Mesodermal cell (in vitro differentiated cells): ENCODE measurements at regions not wholly inside any gene's neighbourhood (a gene's known extent, or its start where the extent isn't known, plus 50 kb on each side); places are given as distances from the start of the nearest gene placed in this dataset.
"Not testable (repeated sequence)": the region's sequence is repeated elsewhere in the genome, so short reads cannot be mapped to it uniquely, and the experiment has no call there.

Experiments used
- H3K27ac ChIP-seq: 2 replicates; pipeline ENCODE4 v1.7.0; 2013; ENCODE audit warnings: mild to moderate bottlenecking, low read depth, low read length, moderate library complexity; ENCODE audit not compliant: severe bottlenecking
- H3K36me3 ChIP-seq: 2 replicates; pipeline ENCODE4 v1.7.1; 2013; ENCODE audit warnings: mild to moderate bottlenecking, low read length, moderate library complexity; ENCODE audit not compliant: control insufficient read depth, insufficient read depth
- H3K4me1 ChIP-seq: one replicate; pipeline ENCODE4 v1.7.1; 2013; ENCODE audit warnings: mild to moderate bottlenecking, low read length; ENCODE audit not compliant: insufficient read depth, control insufficient read depth, poor library complexity, severe bottlenecking
- H3K4me3 ChIP-seq: 2 replicates; pipeline ENCODE4 v1.7.0; 2013; ENCODE audit warnings: low read length, control low read depth, mild to moderate bottlenecking; ENCODE audit not compliant: insufficient read depth, poor library complexity, severe bottlenecking; ENCODE audit errors: extremely low read depth
- H3K9me3 ChIP-seq: 2 replicates; pipeline ENCODE4 v1.7.1; 2013; ENCODE audit warnings: mild to moderate bottlenecking, low read length, moderate library complexity; ENCODE audit not compliant: control insufficient read depth
- WGBS, 2 experiments: methylation state at CpG; one replicate each; pipeline ENCODE4 v1.1.5; 2013; ENCODE audit warnings: missing lambda C conversion rate in 2 of 2; ENCODE audit not compliant: insufficient coverage in 2 of 2; 5-methylcytosine and 5-hydroxymethylcytosine counted together

DNA sequence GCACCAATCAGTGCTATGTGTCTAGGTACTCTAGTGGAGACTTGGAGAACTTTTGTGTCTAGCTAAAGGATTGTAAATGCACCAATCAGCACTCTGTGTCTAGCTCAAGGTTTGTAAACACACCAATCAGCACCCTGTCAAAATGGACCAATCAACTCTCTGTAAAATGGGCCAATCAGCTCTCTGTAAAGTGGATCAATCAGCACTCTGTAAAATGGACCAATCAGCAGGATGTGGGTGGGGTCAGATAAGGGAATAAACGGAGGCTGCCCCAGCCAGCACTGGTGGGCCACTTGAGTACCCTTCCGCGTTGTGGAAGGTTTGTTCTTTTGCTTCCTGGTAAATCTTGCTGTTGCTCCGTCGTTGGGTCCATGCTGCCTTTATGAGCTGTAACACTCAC, 135.3 kb upstream of the RFC3 start:
- not testable (repeated sequence) for H3K4me3 ChIP-seq, H3K27ac ChIP-seq, H3K9me3 ChIP-seq, H3K36me3 ChIP-seq, H3K4me1 ChIP-seq
- 85 to 87% methylated on average over 5 of the region's 5 CpGs for WGBS, 2 experiments

DNA sequence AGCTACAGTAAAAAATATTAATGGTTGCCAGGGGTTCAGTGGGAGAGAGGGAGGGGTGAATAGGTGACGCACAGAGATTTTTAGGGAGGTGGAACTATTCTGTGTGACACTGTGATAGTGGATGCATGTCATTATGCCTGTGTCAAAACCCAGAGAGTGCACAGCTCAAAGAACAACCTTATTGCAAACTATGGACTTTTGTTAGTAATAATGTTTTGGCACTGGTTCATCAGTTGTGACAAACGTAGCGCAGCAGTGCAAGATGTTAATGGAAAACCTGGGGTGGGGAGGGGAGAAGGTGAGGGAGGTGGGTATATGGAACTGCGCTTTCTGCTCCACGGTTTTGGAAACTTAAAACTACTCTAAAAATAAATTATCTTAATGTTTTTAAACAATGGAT, 134.6 kb upstream of the RFC3 start:
- Histone ChIP-seq H3K9me3 (peaks cover 8% of the 10 kb centered on the region), H3K4me3 (no peak overlapping the region), H3K27ac (no peak overlapping the region), H3K4me1 (peaks cover 6% of the 10 kb centered on the region), H3K36me3 (no peaks in the 10 kb centered on the region)
- 100% methylated on average over 1 of the region's 5 CpGs for WGBS, 2 experiments

DNA sequence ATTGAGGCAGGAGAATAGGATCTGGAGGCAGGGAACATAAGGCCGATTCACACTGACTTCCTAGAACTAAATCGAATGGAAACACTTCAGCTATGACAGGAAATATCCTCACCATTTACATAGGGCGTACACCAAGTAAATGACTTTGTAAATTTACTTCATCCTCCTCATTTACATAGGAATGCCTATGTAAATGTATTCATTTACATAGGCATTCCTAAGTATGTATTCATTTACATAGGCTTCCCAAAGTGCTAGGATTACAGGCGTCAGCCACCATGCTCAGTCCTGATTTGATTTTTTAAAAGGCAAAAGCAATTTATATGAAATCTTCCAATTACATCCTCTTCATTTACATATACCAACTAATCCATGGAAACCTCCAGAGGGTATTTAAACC, 133.1 kb upstream of the RFC3 start:
- peaks cover 15% of the 10 kb centered on the region for H3K9me3 ChIP-seq
- WGBS, 2 experiments: 88 to 100% methylated on average over 1 to 2 of the region's 4 CpGs
- no peak overlapping the region for H3K4me3 ChIP-seq
- no peak overlapping the region for H3K27ac ChIP-seq
- no peaks in the 10 kb centered on the region for H3K36me3 ChIP-seq
- no peaks in the 10 kb centered on the region for H3K4me1 ChIP-seq

DNA sequence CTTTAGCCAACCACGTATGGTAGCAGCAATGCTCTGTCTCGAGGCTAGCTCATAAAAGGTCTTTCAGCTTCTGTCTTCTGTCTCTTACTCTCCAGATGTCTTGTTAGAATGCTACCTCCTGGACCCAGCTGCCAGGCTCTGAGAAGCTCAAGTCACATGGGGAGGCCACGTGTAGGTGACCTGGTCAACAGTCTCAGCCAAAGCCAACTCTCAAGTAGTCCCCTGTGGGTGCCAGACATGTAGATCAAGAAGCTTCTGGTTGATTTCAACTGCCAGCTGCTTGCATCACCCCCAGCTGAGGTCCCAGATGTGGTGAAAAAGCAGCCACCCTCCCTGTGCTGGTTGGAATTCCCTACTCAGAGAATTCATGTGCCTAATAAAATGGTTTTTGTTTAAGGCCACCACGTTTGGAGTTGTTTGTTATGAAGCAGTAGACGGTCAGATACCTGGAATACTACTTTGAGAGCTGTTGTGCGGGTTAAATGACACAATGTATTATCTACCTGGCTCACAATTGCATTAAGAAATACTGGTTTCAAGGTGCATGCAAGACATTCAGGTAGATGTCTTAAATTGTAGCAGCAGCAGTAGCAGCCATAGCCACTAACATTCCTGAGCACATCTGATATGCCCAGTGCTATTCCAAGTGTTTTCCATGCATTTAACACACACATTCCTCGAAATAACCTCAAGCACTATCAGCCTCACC, 131.0 kb upstream of the RFC3 start:
- H3K4me3 ChIP-seq: no peak overlapping the region
- H3K9me3 ChIP-seq: peaks cover 10% of the 10 kb centered on the region
- no peak overlapping the region for H3K27ac ChIP-seq
- no peaks in the 10 kb centered on the region for H3K36me3 ChIP-seq
- WGBS, 2 experiments: 86 to 87% methylated on average over 2 to 6 of the region's 7 CpGs
- no peaks in the 10 kb centered on the region for H3K4me1 ChIP-seq

DNA sequence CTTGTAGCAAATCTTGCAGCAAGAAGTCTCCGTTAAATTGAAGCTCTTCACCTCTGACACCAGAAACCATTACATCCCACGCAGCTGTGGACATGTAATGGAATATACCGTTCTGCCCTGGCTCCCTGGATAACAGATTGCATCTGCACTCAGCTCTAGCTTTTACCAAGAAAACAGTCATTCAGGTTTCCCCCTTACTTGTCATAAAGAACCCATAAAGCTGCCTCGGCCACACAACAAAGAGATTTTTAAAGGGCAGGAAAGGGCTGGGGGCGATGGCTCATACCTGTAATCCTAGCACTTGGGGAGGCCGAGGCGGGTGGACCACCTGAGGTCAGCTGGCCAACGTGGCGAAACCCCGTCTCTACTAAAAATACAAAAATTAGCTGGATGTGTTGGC, 127.6 kb upstream of the RFC3 start:
- Histone ChIP-seq H3K4me1 (no peaks in the 10 kb centered on the region), H3K27ac (no peak overlapping the region)
- 81 to 86% methylated on average over 7 to 8 of the region's 10 CpGs for WGBS, 2 experiments

DNA sequence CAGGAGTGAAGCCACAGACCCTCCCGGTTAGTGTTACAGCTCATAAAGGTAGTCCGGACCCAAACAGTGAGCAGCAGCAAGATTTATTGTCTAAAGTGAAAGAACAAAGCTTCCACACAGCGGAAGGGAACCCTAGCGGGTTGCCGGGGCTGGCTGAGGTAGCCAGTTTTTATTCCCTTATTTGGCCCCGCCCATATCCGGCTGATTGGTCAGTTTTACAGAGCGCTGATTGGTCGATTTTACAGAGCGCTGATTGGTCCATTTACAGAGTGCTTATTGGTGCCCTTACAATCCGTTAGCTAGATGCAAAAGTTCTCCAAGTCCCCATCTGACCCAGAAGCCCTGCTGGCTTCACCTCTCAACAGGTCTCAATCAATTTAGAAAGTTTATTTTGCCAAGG, 126.0 kb upstream of the RFC3 start:
- WGBS, 2 experiments: 96 to 98% methylated on average over 11 of the region's 11 CpGs
- no peak overlapping the region for H3K27ac ChIP-seq
- H3K36me3 ChIP-seq: no peaks in the 10 kb centered on the region
- peaks cover 14% of the 10 kb centered on the region for H3K9me3 ChIP-seq
- H3K4me3 ChIP-seq: no peak overlapping the region
- H3K4me1 ChIP-seq: no peaks in the 10 kb centered on the region

More for the DNA sequence above, 127.6 kb upstream of the RFC3 start:
- Histone ChIP-seq H3K9me3 (peaks cover 14% of the 10 kb centered on the region), H3K36me3 (no peaks in the 10 kb centered on the region), H3K4me3 (no peak overlapping the region)

DNA sequence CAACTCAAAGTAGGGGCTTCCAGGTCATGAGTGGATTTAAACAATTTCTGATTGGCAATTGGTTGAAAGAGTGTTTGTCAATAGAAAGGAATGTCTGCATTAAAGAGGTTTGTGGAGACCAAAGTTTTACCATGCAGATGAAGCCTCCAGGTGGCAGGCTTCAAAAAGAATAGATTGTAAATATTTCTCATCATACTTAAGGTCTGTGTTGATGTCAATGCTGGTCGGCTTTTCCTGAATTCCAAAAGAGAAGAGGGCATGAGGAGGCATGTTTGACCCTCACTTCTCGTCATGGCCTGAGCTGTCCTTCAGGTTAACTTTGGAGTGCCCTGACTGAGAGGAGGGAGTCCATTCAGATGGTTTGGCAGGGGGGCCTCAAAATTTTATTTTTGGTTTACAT, 125.4 kb upstream of the RFC3 start:
- no peaks in the 10 kb centered on the region for H3K4me1 ChIP-seq
- H3K27ac ChIP-seq: no peak overlapping the region
- no peak overlapping the region for H3K4me3 ChIP-seq
- H3K36me3 ChIP-seq: no peaks in the 10 kb centered on the region
- WGBS, 2 experiments: 92% methylated on average over 2 of the region's 2 CpGs; no CpG with 5 or more reads in 1 of the 2 experiments
- H3K9me3 ChIP-seq: peaks cover 14% of the 10 kb centered on the region

DNA sequence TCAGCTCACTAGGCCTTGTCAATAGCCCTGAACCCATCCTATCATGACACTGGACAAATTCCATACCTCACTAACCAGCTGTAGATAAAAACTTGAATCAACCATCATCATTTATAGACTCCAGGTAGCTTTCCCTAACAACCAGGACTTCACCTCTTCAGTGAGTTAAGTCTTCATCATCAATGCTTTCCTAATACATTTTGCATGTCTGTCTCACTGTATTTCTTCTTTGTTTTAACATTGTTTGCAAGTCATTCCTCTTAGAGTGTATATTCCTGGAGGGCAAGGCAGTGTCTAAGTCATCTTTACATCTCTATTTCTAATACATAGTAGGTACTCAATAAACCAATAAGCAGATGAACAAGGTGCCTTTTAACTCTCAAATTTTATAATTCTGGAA, 123.4 kb upstream of the RFC3 start:
- H3K4me1 ChIP-seq: no peaks in the 10 kb centered on the region
- no peaks in the 10 kb centered on the region for H3K36me3 ChIP-seq
- H3K27ac ChIP-seq: no peak overlapping the region
- no peak overlapping the region for H3K4me3 ChIP-seq
- peaks cover 4% of the 10 kb centered on the region for H3K9me3 ChIP-seq

DNA sequence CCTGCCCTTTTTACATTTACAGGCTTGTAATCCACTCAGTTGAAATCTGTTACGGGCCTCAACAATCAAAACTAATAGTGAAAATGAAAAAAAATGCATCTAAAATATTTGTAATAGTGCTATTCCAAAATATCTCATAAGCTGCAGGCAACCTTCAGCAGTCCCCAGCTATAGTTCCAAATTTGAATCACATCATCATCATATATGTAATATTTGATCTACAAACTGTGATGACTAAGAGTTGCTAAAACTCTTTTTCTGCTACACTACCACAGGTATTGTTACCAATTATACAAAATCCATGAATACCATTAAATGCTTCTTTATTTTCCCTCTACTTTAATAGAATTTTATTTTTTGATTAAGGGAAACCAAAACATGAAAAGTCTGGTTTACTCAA, 121.4 kb upstream of the RFC3 start:
- Histone ChIP-seq H3K27ac (peak overlapping the region; percentile 46), H3K4me3 (no peak overlapping the region), H3K9me3 (peaks cover 4% of the 10 kb centered on the region), H3K4me1 (no peaks in the 10 kb centered on the region), H3K36me3 (no peaks in the 10 kb centered on the region)
- no CpG with 5 or more reads among the region's 1 CpG for WGBS, 2 experiments

DNA sequence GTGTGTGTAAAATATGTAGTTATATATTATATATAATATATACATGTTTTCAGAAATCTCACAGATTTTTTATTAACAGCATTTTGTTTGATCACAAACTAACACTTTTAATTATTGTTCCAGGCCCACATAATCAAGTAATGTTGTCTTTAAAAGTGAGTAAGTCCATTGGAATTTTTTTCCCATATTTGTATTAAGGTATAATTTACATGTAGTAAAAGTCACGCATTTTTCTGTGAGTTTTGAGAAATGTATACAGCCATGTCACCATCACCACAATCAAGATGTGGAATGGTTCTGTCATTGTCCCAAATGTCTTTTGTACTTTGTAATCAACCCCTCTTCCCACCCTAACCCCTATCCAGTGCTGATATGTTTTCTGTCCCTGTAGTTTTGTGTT, 120.0 kb upstream of the RFC3 start:
- H3K27ac ChIP-seq: no peak overlapping the region
- no peaks in the 10 kb centered on the region for H3K36me3 ChIP-seq
- WGBS, 2 experiments: no CpG with 5 or more reads among the region's 1 CpG
- no peaks in the 10 kb centered on the region for H3K9me3 ChIP-seq
- no peaks in the 10 kb centered on the region for H3K4me1 ChIP-seq
- H3K4me3 ChIP-seq: no peak overlapping the region

DNA sequence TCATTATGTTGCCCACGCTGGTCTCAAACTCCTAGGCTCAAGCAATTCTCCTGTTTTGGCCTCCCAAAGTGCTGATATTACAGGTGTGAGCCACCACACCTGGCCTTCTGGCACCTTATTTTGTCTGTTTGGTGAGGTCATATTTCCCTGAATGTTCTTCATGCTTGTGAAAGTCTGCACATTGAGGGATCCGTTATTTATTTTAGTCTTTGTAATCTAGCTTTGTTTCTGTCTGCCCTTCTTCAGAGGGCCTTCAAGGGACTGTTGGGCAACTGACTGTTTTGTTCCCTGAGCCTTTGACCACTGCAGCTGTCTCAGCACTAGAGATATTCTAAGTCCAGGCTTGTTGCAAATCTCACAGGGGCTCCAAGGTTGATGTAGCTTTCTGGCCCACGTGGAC, 110.5 kb upstream of the RFC3 start:
- no peak overlapping the region for H3K4me3 ChIP-seq
- 88 to 100% methylated on average over 1 to 2 of the region's 3 CpGs for WGBS, 2 experiments
- H3K27ac ChIP-seq: no peak overlapping the region
- no peaks in the 10 kb centered on the region for H3K4me1 ChIP-seq
- no peaks in the 10 kb centered on the region for H3K9me3 ChIP-seq
- H3K36me3 ChIP-seq: no peaks in the 10 kb centered on the region
